ENCODE measurements at regions not wholly inside any gene's neighbourhood (a gene's known extent, or its start where the extent isn't known, plus 50 kb on each side); places are given as distances from the start of the nearest gene placed in this dataset.

GRCh38 chr2:198815626-198816025, 642.1 kb downstream of the SATB2 start:
- TF ChIP-seq MAX (CRISPR knock-in tag; IDR thresholded peaks at IDR 0.05) (no peak), IRF1 (CRISPR knock-in tag; IDR thresholded peaks at IDR 0.05) (no peak), USF2 (CRISPR knock-in tag; IDR thresholded peaks at IDR 0.05) (no peak)
- TF ChIP-seq, protein P1, sequence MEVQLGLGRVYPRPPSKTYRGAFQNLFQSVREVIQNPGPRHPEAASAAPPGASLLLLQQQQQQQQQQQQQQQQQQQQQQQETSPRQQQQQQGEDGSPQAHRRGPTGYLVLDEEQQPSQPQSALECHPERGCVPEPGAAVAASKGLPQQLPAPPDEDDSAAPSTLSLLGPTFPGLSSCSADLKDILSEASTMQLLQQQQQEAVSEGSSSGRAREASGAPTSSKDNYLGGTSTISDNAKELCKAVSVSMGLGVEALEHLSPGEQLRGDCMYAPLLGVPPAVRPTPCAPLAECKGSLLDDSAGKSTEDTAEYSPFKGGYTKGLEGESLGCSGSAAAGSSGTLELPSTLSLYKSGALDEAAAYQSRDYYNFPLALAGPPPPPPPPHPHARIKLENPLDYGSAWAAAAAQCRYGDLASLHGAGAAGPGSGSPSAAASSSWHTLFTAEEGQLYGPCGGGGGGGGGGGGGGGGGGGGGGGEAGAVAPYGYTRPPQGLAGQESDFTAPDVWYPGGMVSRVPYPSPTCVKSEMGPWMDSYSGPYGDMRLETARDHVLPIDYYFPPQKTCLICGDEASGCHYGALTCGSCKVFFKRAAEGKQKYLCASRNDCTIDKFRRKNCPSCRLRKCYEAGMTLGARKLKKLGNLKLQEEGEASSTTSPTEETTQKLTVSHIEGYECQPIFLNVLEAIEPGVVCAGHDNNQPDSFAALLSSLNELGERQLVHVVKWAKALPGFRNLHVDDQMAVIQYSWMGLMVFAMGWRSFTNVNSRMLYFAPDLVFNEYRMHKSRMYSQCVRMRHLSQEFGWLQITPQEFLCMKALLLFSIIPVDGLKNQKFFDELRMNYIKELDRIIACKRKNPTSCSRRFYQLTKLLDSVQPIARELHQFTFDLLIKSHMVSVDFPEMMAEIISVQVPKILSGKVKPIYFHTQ (CRISPR knock-in tag; IDR thresholded peaks at IDR 0.05): no peak

Data from WTC11 (cell line).